ENCODE measurements at regions not wholly inside any gene's neighbourhood (a gene's known extent, or its start where the extent isn't known, plus 50 kb on each side); places are given as distances from the start of the nearest gene placed in this dataset.
"Not testable (repeated sequence)": the region's sequence is repeated elsewhere in the genome, so short reads cannot be mapped to it uniquely, and the experiment has no call there.

- DNase-seq = no peak
- H3K9me3 ChIP-seq = no peaks in the 10 kb centered on the region
- no peak overlapping the region for H3K27ac ChIP-seq
- no peak for TF ChIP-seq POLR2A (IDR thresholded peaks at IDR 0.05)
- TF ChIP-seq EP300 (IDR thresholded peaks at IDR 0.05; ENCODE audit: low read depth) = no peak
- TF ChIP-seq CTCF (IDR thresholded peaks at IDR 0.05) = no peak
- no peak for TF ChIP-seq POLR2AphosphoS5 (IDR thresholded peaks at IDR 0.05)
- no peaks in the 10 kb centered on the region for H3K36me3 ChIP-seq
- no peak overlapping the region for H3K4me3 ChIP-seq
- WGBS, 2 donors (ENCODE audit: low coverage in 1 of 2) = 71 to 79% methylated on average over 3 of the region's 3 CpGs
- no peaks in the 10 kb centered on the region for H3K27me3 ChIP-seq
- intact Hi-C loops (cut with DNase I; ENCODE audit: low total_unique reads) = no loop called here
- in situ Hi-C loops (cut with MboI; ENCODE audit: low pct_ligation_motif_present in 1 of 4, low pct_unique_long_range_greater_than_20kb in 1 of 4, low sequenced_read_pairs in 3 of 4) = no loop called here
- no peaks in the 10 kb centered on the region for H3K4me1 ChIP-seq
These were observed 124.9 kb upstream of the SMARCA2 start for GRCh38 chr9:1890201-1890600.

GRCh38 chr9:1890816-1891215, 124.3 kb upstream of the SMARCA2 start:
- 37 to 53% methylated on average over 3 of the region's 3 CpGs for WGBS, 2 donors (ENCODE audit: low coverage in 1 of 2)
- intact Hi-C loops (cut with DNase I; ENCODE audit: low total_unique reads) = no loop called here
- in situ Hi-C loops (cut with MboI; ENCODE audit: low pct_ligation_motif_present in 1 of 4, low pct_unique_long_range_greater_than_20kb in 1 of 4, low sequenced_read_pairs in 3 of 4) = no loop called here
- H3K27me3 ChIP-seq = no peaks in the 10 kb centered on the region
- no peaks in the 10 kb centered on the region for H3K9me3 ChIP-seq
- TF ChIP-seq EP300 (IDR thresholded peaks at IDR 0.05; ENCODE audit: low read depth) (no peak), CTCF (IDR thresholded peaks at IDR 0.05) (no peak), POLR2AphosphoS5 (IDR thresholded peaks at IDR 0.05) (no peak), POLR2A (IDR thresholded peaks at IDR 0.05) (no peak)
- no peak overlapping the region for H3K4me3 ChIP-seq
- H3K36me3 ChIP-seq = no peaks in the 10 kb centered on the region
- H3K4me1 ChIP-seq = no peaks in the 10 kb centered on the region
- no peak for DNase-seq
- no peak overlapping the region for H3K27ac ChIP-seq

- intact Hi-C loops (cut with DNase I; ENCODE audit: low total_unique reads); H3K4me3 ChIP-seq; H3K4me1 ChIP-seq; H3K27ac ChIP-seq; H3K36me3 ChIP-seq; in situ Hi-C loops (cut with MboI; ENCODE audit: low pct_ligation_motif_present in 1 of 4, low pct_unique_long_range_greater_than_20kb in 1 of 4, low sequenced_read_pairs in 3 of 4); DNase-seq; H3K27me3 ChIP-seq: not testable (repeated sequence)
- WGBS, 2 donors (ENCODE audit: low coverage in 1 of 2) = 86 to 92% methylated on average over 6 of the region's 6 CpGs
- peaks cover 9 to 12% of the 10 kb centered on the region in 2 donors for H3K9me3 ChIP-seq
These were observed 112.0 kb upstream of the SMARCA2 start for GRCh38 chr9:1903080-1903704.

GRCh38 chr9:1907465-1907864, 107.7 kb upstream of the SMARCA2 start:
- peaks cover 7 to 9% of the 10 kb centered on the region in 2 donors for H3K9me3 ChIP-seq
- in situ Hi-C loops (cut with MboI; ENCODE audit: low pct_ligation_motif_present in 1 of 4, low pct_unique_long_range_greater_than_20kb in 1 of 4, low sequenced_read_pairs in 3 of 4) = no loop called here
- intact Hi-C loops (cut with DNase I; ENCODE audit: low total_unique reads) = no loop called here
- DNase-seq = no peak
- no peaks in the 10 kb centered on the region for H3K27me3 ChIP-seq
- WGBS, 2 donors (ENCODE audit: low coverage in 1 of 2) = 96 to 100% methylated on average over 1 of the region's 1 CpG
- no peak overlapping the region for H3K4me3 ChIP-seq
- H3K4me1 ChIP-seq = no peaks in the 10 kb centered on the region
- no peak overlapping the region for H3K27ac ChIP-seq
- TF ChIP-seq CTCF (IDR thresholded peaks at IDR 0.05) (no peak), POLR2AphosphoS5 (IDR thresholded peaks at IDR 0.05) (no peak), POLR2A (IDR thresholded peaks at IDR 0.05) (no peak), EP300 (IDR thresholded peaks at IDR 0.05; ENCODE audit: low read depth) (no peak)
- no peaks in the 10 kb centered on the region for H3K36me3 ChIP-seq

GRCh38 chr9:1909322-1909721, 105.8 kb upstream of the SMARCA2 start:
- Histone ChIP-seq H3K36me3 (no peaks in the 10 kb centered on the region), H3K4me3 (no peak overlapping the region), H3K9me3 (peaks cover 0 to 3% of the 10 kb centered on the region in 2 donors), H3K4me1 (no peaks in the 10 kb centered on the region), H3K27ac (no peak overlapping the region), H3K27me3 (no peaks in the 10 kb centered on the region)
- TF ChIP-seq POLR2AphosphoS5 (IDR thresholded peaks at IDR 0.05) (no peak), EP300 (IDR thresholded peaks at IDR 0.05; ENCODE audit: low read depth) (no peak), CTCF (IDR thresholded peaks at IDR 0.05) (no peak), POLR2A (IDR thresholded peaks at IDR 0.05) (no peak)
- in situ Hi-C loops (cut with MboI; ENCODE audit: low pct_ligation_motif_present in 1 of 4, low pct_unique_long_range_greater_than_20kb in 1 of 4, low sequenced_read_pairs in 3 of 4) = no loop called here
- intact Hi-C loops (cut with DNase I; ENCODE audit: low total_unique reads) = no loop called here
- DNase-seq = no peak
- 40 to 50% methylated on average over 1 to 2 of the region's 2 CpGs for WGBS, 2 donors (ENCODE audit: low coverage in 1 of 2)

All from transverse colon (tissue), 4 donors.